Hepatocyte (in vitro differentiated cells): ENCODE measurements at regions not wholly inside any gene's neighbourhood (a gene's known extent, or its start where the extent isn't known, plus 50 kb on each side); places are given as distances from the start of the nearest gene placed in this dataset.

Experiments used
- DNase-seq: peaks from one replicate; pipeline ENCODE4 v3.0.0-alpha.2; 2016; ENCODE audit warnings: low spot score
- H2AFZ ChIP-seq: fragments of 200-600 bp; sonication (generic); 2 replicates; pipeline ENCODE4 v1.6.0; 2016; ENCODE audit warnings: antibody characterized with exemption, mild to moderate bottlenecking
- H3K27ac ChIP-seq: fragments of 200-600 bp; sonication (generic); 2 replicates; pipeline ENCODE4 v1.5.1; 2016; ENCODE audit warnings: mild to moderate bottlenecking
- H3K27me3 ChIP-seq: fragments of 200-600 bp; sonication (generic); 2 replicates; pipeline ENCODE4 v1.6.1; 2016
- H3K36me3 ChIP-seq: fragments of 200-600 bp; sonication (generic); replicated peaks from 2 replicates; pipeline ENCODE4 v1.5.1; 2016; ENCODE audit warnings: low read depth; ENCODE audit not compliant: insufficient read depth
- H3K4me1 ChIP-seq: fragments of 200-600 bp; sonication (generic); 2 replicates; pipeline ENCODE4 v1.5.1; 2016; ENCODE audit warnings: mild to moderate bottlenecking, moderate library complexity; ENCODE audit not compliant: insufficient read depth
- H3K4me2 ChIP-seq: fragments of 200-600 bp; sonication (generic); 2 replicates; pipeline ENCODE4 v1.6.0; 2016
- H3K4me3 ChIP-seq: fragments of 200-600 bp; sonication (generic); 2 replicates; pipeline ENCODE4 v1.5.1; 2016; ENCODE audit warnings: mild to moderate bottlenecking
- H3K79me2 ChIP-seq: fragments of 200-600 bp; sonication (generic); 2 replicates; pipeline ENCODE4 v1.6.0; 2017; ENCODE audit warnings: mild to moderate bottlenecking
- H3K9me2 ChIP-seq: fragments of 200-600 bp; sonication (generic); replicated peaks from 2 replicates; pipeline ENCODE4 v1.6.0; 2017; ENCODE audit warnings: mild to moderate bottlenecking; ENCODE audit not compliant: insufficient read depth
- H3K9me3 ChIP-seq: fragments of 200-600 bp; sonication (generic); 2 replicates; pipeline ENCODE4 v1.5.1; 2016; ENCODE audit warnings: low read depth, mild to moderate bottlenecking
- H4K20me1 ChIP-seq: fragments of 200-600 bp; sonication (generic); 2 replicates; pipeline ENCODE4 v1.6.0; 2016; ENCODE audit warnings: mild to moderate bottlenecking; ENCODE audit not compliant: insufficient read depth, poor library complexity, severe bottlenecking
- CTCF ChIP-seq: fragments of 200-600 bp; sonication (generic); IDR thresholded peaks from 2 replicates; pipeline ENCODE4 v1.5.1; 2016; ENCODE audit warnings: antibody characterized with exemption, mild to moderate bottlenecking; ENCODE audit not compliant: poor library complexity
- EZH2 ChIP-seq: fragments of 200-600 bp; sonication (generic); IDR thresholded peaks from 2 replicates; pipeline ENCODE4 v1.6.1; 2016; ENCODE audit warnings: antibody characterized with exemption, mild to moderate bottlenecking, borderline replicate concordance
- EZH2phosphoT487 ChIP-seq: fragments of 200-600 bp; sonication (generic); IDR thresholded peaks from one replicate; pipeline ENCODE4 v1.6.1; 2018; ENCODE audit warnings: antibody characterized with exemption, mild to moderate bottlenecking, low read depth, moderate library complexity; ENCODE audit not compliant: unreplicated experiment, severe bottlenecking
- WGBS: methylation state at CpG from one replicate; pipeline ENCODE4 v1.1.6; 2016; ENCODE audit warnings: low lambda C conversion rate; ENCODE audit errors: missing lambda C conversion rate; 5-methylcytosine and 5-hydroxymethylcytosine counted together

GRCh38 chr4:85391071-85391470 lies 83.9 kb upstream of the ARHGAP24 start:
- Histone ChIP-seq H3K79me2 (no peaks in the 10 kb centered on the region), H3K36me3 (no peaks in the 10 kb centered on the region), H3K4me2 (no peak overlapping the region), H3K9me2 (no peaks in the 10 kb centered on the region), H3K27ac (no peak overlapping the region), H3K9me3 (no peaks in the 10 kb centered on the region), H3K27me3 (no peaks in the 10 kb centered on the region), H4K20me1 (no peaks in the 10 kb centered on the region), H2AFZ (no peak overlapping the region), H3K4me1 (no peaks in the 10 kb centered on the region), H3K4me3 (no peak overlapping the region)
- TF ChIP-seq CTCF (no peak), EZH2 (no peak), EZH2phosphoT487 (no peak)
- no peak for DNase-seq
- WGBS = 73% methylated on average over 1 of the region's 1 CpG

- no peak overlapping the region for H3K27ac ChIP-seq
- WGBS = 75% methylated on average over 4 of the region's 4 CpGs
- H3K79me2 ChIP-seq = no peaks in the 10 kb centered on the region
- H3K9me2 ChIP-seq = no peaks in the 10 kb centered on the region
- peaks cover 4% of the 10 kb centered on the region for H3K9me3 ChIP-seq
- H3K4me1 ChIP-seq = no peaks in the 10 kb centered on the region
- DNase-seq = no peak
- H3K4me3 ChIP-seq = no peak overlapping the region
- H3K4me2 ChIP-seq = no peak overlapping the region
- no peak overlapping the region for H2AFZ ChIP-seq
- no peaks in the 10 kb centered on the region for H3K36me3 ChIP-seq
- no peak for TF ChIP-seq CTCF
- no peak for TF ChIP-seq EZH2phosphoT487
- no peak for TF ChIP-seq EZH2
- no peaks in the 10 kb centered on the region for H4K20me1 ChIP-seq
- H3K27me3 ChIP-seq = no peaks in the 10 kb centered on the region
Measured at GRCh38 chr4:85391589-85392410, 83.2 kb upstream of the ARHGAP24 start.

- Histone ChIP-seq H2AFZ (no peak overlapping the region), H3K4me1 (no peaks in the 10 kb centered on the region), H4K20me1 (no peaks in the 10 kb centered on the region), H3K4me3 (no peak overlapping the region), H3K9me3 (peaks cover 4% of the 10 kb centered on the region), H3K27me3 (no peaks in the 10 kb centered on the region), H3K9me2 (no peaks in the 10 kb centered on the region), H3K4me2 (no peak overlapping the region), H3K79me2 (no peaks in the 10 kb centered on the region), H3K27ac (no peak overlapping the region), H3K36me3 (no peaks in the 10 kb centered on the region)
- no peak for DNase-seq
- no peak for TF ChIP-seq EZH2phosphoT487
- TF ChIP-seq CTCF = no peak
- no peak for TF ChIP-seq EZH2
- WGBS = 94% methylated on average over 3 of the region's 3 CpGs
Measured at GRCh38 chr4:85393201-85393600, 81.7 kb upstream of the ARHGAP24 start.

- Histone ChIP-seq H3K27me3 (no peaks in the 10 kb centered on the region), H3K9me2 (no peaks in the 10 kb centered on the region), H3K4me2 (no peak overlapping the region), H3K36me3 (no peaks in the 10 kb centered on the region), H3K79me2 (no peaks in the 10 kb centered on the region), H2AFZ (no peak overlapping the region), H4K20me1 (no peaks in the 10 kb centered on the region), H3K4me1 (no peaks in the 10 kb centered on the region), H3K4me3 (no peak overlapping the region), H3K9me3 (peaks cover 4% of the 10 kb centered on the region), H3K27ac (peak overlapping the region; percentile 18)
- WGBS = 52% methylated on average over 1 of the region's 1 CpG
- no peak for TF ChIP-seq CTCF
- no peak for TF ChIP-seq EZH2
- TF ChIP-seq EZH2phosphoT487 = no peak
- peak; percentile 10 for DNase-seq
Measured at GRCh38 chr4:85398276-85398675, 76.7 kb upstream of the ARHGAP24 start.
